Epithelial cell of esophagus (primary cell): ENCODE measurements at regions not wholly inside any gene's neighbourhood (a gene's known extent, or its start where the extent isn't known, plus 50 kb on each side); places are given as distances from the start of the nearest gene placed in this dataset.

Source experiments
- DNase-seq: peaks from one replicate; pipeline ENCODE4 v3.0.0; 2010; ENCODE audit warnings: low read depth
- H3K4me3 ChIP-seq: 2 replicates; pipeline ENCODE4 v1.5.1; 2011; ENCODE audit warnings: mild to moderate bottlenecking, low read length, control low read depth
- CTCF ChIP-seq: IDR thresholded peaks from 2 replicates; pipeline ENCODE4 v1.5.1; 2011; ENCODE audit warnings: low read depth, mild to moderate bottlenecking, low read length, control low read depth, inconsistent platforms; ENCODE audit not compliant: insufficient read depth; ENCODE audit errors: missing control alignments

GRCh38 chr7:32428546-32428945 is 61.6 kb downstream of the LSM5 start:
- no peak for TF ChIP-seq CTCF
- no peak for DNase-seq
- H3K4me3 ChIP-seq, result no peak overlapping the region

- H3K4me3 ChIP-seq, result no peak overlapping the region
- peak; percentile 92 for DNase-seq
These were observed 62.4 kb downstream of the LSM5 start for GRCh38 chr7:32427769-32428291.

GRCh38 chr7:32416846-32417245 is 73.3 kb downstream of the LSM5 start:
- TF ChIP-seq CTCF, result no peak
- no peak for DNase-seq
- H3K4me3 ChIP-seq, result no peak overlapping the region

More at GRCh38 chr7:32427769-32428291, 62.4 kb downstream of the LSM5 start:
- peak; percentile 74 for TF ChIP-seq CTCF

- peak; percentile 89 for DNase-seq
- no peak overlapping the region for H3K4me3 ChIP-seq
- TF ChIP-seq CTCF, result no peak
These were observed 74.2 kb downstream of the LSM5 start for GRCh38 chr7:32415936-32416335.

- TF ChIP-seq CTCF, result no peak
These were observed 74.7 kb downstream of the LSM5 start for GRCh38 chr7:32415519-32415918.

GRCh38 chr7:32412471-32412870 is 77.7 kb downstream of the LSM5 start:
- H3K4me3 ChIP-seq, result no peak overlapping the region
- TF ChIP-seq CTCF, result no peak
- no peak for DNase-seq

More at GRCh38 chr7:32415519-32415918, 74.7 kb downstream of the LSM5 start:
- no peak overlapping the region for H3K4me3 ChIP-seq
- DNase-seq, result no peak

GRCh38 chr7:32410545-32410944 is 79.6 kb downstream of the LSM5 start:
- no peak overlapping the region for H3K4me3 ChIP-seq
- no peak for DNase-seq
- TF ChIP-seq CTCF, result no peak
